Left lobe of liver (tissue), 2 donors: ENCODE measurements at regions not wholly inside any gene's neighbourhood (a gene's known extent, or its start where the extent isn't known, plus 50 kb on each side); places are given as distances from the start of the nearest gene placed in this dataset.
A peak's percentile ranks its signal among the peaks of the same experiment; 100 is the strongest.

Experiments
- ATAC-seq: fragments of 200-7000 bp; cut with Tn5 transposase; one replicate; pipeline ENCODE4 v1.9.1; 2020; ENCODE audit warnings: mild to moderate bottlenecking, moderate library complexity
- DNase-seq: peaks from one replicate; pipeline ENCODE4 v3.0.0-alpha.2; 2020; ENCODE audit warnings: low spot score
- donor health status: DM: no; HTN: no; CAD: no; lungs with moderate emphysema.
- donor health status: DM: no; HTN: yes; CAD: no.

DNA sequence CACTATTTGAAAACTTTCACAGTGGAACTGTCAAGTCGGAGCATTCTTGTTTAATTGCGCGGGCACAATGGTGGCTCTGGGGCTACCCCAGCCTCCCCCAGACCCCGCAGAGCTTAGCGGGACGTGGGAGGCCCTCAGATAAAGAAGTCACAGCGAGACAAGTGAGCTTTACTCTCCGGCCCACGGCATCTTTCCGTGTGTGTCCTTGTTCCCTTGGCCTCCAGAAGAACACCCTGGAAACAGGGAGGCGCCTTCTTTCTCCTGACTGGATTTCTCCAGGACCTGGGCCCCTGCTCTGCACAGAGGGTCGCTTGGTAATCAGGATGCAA, 382.8 kb downstream of the RRAGC start:
- ATAC-seq (no peak), DNase-seq (no peak)

- DNase-seq (no peak), ATAC-seq (no peak)
Measured at GRCh38 chr1:38476111-38476849, 383.3 kb downstream of the RRAGC start.

DNA sequence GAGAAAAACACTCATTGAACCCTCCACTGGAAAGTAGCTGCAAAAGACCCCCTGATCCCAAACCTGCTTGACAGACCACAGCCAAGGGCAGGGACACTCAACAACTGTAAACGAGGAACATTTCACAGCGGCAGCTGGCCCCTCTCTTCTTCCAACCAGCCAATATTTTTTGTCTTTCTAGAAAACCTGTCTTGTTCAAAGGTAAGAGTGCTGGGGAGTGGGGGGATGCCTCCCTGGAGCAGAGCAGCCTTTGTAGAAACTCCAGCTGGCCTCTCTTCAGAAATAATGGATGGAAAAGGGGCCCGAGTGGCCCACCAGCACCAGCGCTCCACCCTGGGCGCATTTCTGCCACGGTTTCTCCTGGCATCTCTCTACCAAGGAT, 384.0 kb downstream of the RRAGC start:
- DNase-seq (no peak), ATAC-seq (no peak)

- ATAC-seq (no peak), DNase-seq (no peak)
Measured at GRCh38 chr1:38474738-38475623, 384.6 kb downstream of the RRAGC start.

DNA sequence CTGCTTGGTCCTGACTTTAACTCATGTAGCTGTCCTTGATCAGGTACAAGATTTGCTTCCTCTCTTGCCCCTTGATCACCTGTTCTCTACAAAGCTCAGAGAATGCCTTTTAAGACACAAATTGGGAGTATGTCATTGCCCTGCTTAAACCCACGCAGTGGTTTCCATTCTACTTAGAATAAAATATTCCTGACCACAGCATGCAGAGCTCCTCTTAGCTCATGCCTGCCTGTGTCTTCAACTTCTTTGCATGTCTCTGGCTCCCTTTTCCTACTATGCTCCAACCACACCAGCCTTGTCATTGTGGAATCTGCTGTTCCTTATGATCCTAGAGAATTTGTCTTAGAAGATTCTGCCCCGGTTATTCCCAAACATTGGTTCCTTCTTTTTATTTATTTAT, 393.1 kb downstream of the RRAGC start:
- ATAC-seq (no peak), DNase-seq (no peak)

- ATAC-seq, result no peak
- no peak for DNase-seq
Measured at GRCh38 chr1:38465460-38465859, 394.1 kb downstream of the RRAGC start.

DNA sequence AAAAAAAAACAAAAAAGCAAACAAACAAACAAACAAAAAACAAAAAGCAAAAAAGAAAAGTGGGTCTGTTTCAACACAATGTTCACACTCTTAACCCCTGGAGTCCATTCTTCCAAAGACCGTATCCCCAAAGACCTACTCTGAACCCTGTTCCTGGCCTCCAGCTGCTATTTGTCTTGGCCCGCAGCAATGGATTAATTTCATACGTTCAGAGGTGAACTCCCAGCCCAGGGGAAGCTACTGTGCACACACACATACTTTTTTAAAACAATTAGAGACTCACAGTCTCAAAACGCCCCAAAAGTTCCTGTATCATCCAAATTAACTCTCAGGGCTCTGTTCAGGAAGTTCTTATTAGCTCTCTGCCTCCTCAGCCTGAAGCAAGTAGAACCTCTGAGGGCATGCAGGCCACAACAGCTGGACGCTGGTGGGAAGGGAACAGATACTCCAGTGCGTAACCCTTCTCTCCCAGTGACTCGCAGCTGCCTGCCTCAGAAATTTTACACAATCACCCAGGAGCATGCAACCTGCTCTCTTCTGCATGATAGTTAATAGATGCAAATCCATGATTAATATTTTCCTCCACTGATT, 395.4 kb downstream of the RRAGC start:
- ATAC-seq (peak; percentile 56), DNase-seq (no peak)

DNA sequence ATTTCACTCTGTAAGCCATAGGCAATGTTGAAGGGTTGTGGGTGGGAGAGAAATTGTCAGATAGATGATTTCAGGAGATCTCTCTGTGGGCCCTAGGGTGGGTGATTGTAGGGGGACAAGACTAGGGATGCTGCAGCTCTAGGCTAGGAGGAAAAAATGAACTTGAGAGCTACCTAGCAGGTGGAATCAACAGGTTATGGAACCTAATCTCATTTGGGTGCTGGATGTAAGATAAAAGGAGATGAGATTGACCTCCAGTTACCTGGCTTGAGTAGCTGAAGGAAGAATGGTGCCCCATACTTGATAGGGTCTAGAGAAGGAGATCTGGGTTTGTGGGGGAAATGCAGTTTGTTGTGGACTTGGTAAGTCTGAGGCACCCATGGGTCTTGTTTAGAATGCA, 396.5 kb downstream of the RRAGC start:
- ATAC-seq (no peak), DNase-seq (no peak)

DNA sequence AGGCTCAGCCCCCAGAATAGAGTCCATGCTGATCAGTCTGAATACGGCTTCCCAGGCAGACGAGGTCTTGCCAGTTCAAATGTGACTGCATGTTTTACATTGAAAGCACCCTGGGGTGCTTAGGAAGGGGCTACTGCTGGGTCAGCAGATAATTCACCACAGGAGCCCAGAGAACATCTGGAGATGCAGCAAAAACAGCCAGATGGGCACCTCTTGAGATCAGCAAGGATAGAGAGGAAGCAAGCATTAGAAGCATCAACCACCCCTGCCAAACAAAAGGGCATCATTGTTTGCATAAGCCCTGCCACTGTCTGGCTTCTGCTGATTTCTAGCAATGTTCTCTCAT, 403.1 kb downstream of the RRAGC start:
- DNase-seq (no peak), ATAC-seq (no peak)

GRCh38 chr1:38455829-38456530, 403.6 kb downstream of the RRAGC start:
- peak; percentile 47 for ATAC-seq
- no peak for DNase-seq

DNA sequence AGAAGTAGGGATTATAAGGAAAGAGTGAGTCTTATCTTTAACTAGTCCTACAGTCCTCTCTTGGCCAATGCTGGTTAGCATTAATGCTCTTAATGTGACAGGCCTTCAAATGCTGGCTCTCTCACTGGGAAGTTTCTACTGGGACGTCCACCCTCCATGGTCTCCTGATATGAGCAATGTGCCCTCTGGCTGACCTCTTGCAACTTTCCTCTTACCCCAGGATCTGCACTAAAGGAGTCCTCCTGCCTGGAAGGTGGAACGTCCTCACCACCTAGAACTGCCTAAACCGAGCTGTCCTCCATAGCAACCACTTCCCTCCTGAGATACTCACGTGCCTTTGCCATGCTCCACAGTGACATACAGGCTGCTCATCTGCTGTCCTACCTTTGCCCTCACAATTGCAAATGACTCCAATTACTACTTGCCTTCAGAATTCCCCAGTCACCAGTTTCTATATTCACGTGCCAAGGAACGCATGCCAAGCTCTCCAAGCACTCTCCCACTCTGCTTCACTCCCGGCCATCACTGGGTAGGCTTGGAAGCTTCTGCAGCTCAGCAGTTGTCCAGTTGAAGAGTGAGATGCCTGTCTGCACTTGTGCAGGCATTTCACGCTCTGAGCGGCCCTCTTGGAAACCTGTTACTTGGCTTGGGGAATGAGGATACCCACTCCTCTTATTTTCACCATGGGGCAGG, 404.7 kb downstream of the RRAGC start:
- DNase-seq, result no peak
- no peak for ATAC-seq

- DNase-seq (no peak), ATAC-seq (no peak)
Measured at GRCh38 chr1:38454236-38454635, 405.3 kb downstream of the RRAGC start.

- DNase-seq (no peak), ATAC-seq (no peak)
Measured at GRCh38 chr1:38452246-38452645, 405.7 kb upstream of the POU3F1 start.

DNA sequence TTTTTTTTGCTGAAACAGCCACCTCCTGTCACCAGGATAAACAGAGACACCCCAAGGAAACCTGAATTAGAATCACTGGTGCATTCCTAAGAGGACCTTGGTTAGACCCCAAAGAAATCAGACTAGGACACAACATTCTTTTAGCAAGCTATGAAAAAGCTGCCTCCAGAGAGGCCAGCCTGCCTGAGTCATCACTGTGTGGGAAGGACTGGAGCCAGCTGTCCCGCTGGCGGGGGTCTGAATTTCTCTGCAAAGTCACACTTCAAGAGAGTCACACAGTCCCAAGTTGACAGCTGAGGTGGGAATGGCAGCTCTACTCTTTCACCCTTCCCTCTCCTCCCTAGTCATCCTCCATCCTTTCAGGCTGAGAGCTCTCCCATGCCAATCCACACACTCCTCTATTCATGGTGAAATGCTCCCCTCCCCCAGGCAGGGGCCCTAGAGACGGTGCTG, 405.0 kb upstream of the POU3F1 start:
- DNase-seq (no peak), ATAC-seq (no peak)

DNA sequence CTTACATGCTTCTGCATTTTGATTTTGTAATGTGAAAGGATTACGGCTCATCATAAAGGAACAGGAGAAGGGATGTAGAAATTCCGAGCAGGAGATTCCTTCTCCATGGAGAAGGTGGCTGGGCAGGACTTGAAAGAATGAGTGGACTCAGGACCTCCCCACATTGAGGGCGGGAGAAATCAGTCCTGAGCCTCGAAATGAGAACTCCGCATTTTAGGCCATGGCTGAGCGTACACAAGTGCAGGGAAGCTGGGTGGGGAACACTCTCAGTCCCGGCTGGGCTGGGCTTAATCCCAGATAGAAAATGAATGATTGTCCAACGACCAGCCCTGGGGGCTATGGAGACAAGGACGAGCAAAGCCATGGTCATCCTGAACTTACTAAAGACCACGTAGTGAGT, 402.3 kb upstream of the POU3F1 start:
- ATAC-seq (no peak), DNase-seq (no peak)

- ATAC-seq (no peak), DNase-seq (no peak)
Measured at GRCh38 chr1:38446936-38447335, 400.3 kb upstream of the POU3F1 start.

DNA sequence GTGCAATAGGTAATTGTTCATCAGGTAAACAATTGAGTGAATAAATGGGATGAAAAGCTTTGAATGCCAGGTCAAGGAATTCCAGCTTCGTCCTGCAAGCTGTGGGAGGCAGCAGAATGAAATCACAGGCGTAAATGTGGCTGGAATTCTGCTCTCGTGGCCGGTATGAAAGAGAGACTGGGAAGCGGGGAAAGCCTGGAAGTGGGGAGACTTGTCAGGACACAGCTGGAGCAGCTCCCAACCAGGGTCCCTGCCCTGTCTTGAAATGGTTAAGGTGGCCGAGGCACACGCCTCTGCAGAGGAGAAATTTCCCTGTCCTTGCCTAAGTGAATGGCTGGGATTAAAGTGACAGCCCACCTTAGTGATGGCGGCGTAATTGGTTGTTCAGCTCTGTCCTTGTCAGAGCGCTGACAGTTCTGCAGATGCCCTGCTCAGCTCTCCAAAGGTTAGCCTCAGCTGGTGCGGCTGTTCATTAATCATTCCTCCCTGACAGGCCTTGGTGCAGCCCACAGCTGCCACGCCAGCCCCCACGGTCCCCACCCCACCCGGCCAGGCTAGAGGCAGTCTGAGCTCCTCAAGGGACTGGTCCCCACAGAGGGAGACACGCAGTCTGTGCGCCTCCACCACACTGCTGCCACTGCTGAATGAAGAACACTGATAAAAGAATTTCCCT, 398.3 kb upstream of the POU3F1 start:
- ATAC-seq (no peak), DNase-seq (no peak)

DNA sequence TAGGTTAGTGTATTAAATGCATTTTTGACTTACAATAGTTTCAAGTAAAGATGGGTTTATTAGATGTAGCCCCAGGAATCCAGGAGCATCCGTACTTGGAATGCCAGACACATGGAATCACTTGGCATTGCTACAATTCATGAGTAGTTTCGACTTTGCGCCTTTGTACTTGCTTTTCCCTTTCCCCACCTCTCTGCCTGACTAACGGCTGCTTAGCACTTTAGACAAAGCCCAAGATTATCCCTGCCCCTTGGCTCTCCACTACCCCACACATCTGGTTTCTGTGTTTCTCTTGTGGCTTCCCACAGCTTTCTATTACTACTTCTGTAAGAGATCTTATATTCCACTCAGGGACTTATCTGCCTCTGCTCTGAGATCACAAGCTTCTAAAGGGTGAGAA, 397.7 kb upstream of the POU3F1 start:
- ATAC-seq (no peak), DNase-seq (no peak)

DNA sequence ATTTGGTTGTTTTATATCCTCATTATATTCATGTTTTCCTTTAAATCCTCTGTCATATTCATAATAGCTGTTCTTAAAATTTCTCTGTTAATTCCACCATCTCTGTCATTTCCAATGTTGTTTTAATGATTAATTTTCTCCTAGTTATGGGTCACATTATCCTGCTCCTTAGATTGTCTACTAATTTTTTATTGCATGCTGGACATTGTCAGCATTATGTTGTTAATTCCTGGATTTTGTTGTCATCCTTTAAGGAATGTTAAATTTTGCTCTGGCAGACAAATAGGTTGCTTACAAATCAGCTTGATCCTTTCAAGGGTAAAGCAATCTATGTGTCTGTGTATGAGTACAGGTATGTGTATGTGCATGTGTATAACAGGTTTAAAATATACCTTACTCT, 393.8 kb upstream of the POU3F1 start:
- DNase-seq, result no peak
- no peak for ATAC-seq

- DNase-seq (no peak), ATAC-seq (no peak)
Measured at GRCh38 chr1:38436749-38437148, 390.2 kb upstream of the POU3F1 start.
